ENCODE measurements at regions not wholly inside any gene's neighbourhood (a gene's known extent, or its start where the extent isn't known, plus 50 kb on each side); places are given as distances from the start of the nearest gene placed in this dataset.

- DNase-seq (ENCODE audit: low read depth, low spot score) = no peak
- H3K4me3 ChIP-seq (ENCODE audit: low read length) = no peak overlapping the region
These were observed 82.2 kb upstream of the BOC start for GRCh38 chr3:113129168-113129567.

DNA sequence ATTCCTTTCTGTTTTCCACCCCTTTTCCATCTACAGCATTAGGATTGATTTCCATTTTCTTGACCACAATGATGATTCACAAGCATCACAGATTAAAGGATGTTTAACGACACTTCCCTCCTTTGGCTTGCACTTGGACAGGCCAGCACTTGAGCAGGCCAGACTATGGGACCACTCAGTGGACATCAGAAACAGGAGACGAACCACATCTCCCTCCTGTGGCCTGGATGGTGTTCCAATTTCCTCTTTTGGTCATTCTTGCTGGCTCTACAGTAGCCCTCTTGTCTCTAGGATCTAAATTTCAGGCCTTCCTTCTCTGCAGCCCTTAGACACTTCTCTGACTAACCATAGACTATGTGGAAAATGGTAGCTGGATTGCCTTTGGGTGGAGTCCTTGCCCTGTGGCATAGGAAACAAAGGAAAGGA, 78.8 kb upstream of the BOC start:
- H3K4me3 ChIP-seq (ENCODE audit: low read length) = no peak overlapping the region
- no peak for DNase-seq (ENCODE audit: low read depth, low spot score)

- no peak overlapping the region for H3K4me3 ChIP-seq (ENCODE audit: low read length)
- DNase-seq (ENCODE audit: low read depth, low spot score) = no peak
These were observed 78.2 kb upstream of the BOC start for GRCh38 chr3:113133140-113133539.

DNA sequence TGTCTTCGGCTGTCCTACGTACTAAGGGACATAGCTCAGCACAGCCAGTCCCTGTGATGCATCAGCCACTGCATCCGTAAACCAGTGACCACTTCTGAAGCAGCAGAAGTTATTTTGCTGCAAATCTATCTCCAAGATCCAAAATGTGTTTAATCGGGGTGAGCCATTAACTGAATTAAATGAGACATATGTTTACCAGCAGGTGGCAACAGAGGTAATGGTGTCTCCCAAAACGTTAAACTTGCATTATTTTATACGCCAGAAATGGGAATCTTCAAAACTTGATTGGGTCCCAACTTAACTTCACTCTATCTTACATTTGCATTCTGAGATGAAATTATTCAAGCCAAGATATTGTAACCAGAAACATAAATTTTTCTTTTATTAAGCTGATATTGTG, 75.3 kb upstream of the BOC start:
- no peak overlapping the region for H3K4me3 ChIP-seq (ENCODE audit: low read length)
- DNase-seq (ENCODE audit: low read depth, low spot score) = peak; percentile 8

- no peak for DNase-seq (ENCODE audit: low read depth, low spot score)
These were observed 74.8 kb upstream of the BOC start for GRCh38 chr3:113136544-113136943.

GRCh38 chr3:113138839-113139743, 72.3 kb upstream of the BOC start:
- no peak for DNase-seq (ENCODE audit: low read depth, low spot score)
- H3K4me3 ChIP-seq (ENCODE audit: low read length) = no peak overlapping the region

More at GRCh38 chr3:113136544-113136943, 74.8 kb upstream of the BOC start:
- no peak overlapping the region for H3K4me3 ChIP-seq (ENCODE audit: low read length)

DNA sequence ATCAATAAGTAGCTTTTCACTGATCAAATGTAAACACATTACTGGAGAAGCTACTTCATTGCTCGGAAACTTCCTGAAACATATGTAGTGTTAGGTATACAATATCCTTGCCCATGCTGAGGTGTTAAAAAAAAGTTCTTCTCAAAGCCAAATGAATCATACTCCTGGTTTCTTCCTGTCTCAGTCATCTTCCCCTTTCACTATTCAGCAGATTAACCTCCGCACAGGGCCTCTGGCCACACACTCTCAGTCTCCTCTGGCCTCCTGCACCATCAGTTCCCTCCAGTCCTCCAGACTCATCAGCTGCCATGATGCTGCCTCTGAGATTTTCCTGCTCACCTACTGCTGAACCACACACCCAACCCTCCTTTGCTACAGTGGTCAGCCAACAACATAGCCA, 70.5 kb upstream of the BOC start:
- DNase-seq (ENCODE audit: low read depth, low spot score) = no peak

GRCh38 chr3:113141543-113141942, 69.8 kb upstream of the BOC start:
- H3K4me3 ChIP-seq (ENCODE audit: low read length) = no peak overlapping the region
- DNase-seq (ENCODE audit: low read depth, low spot score) = no peak

More for the DNA sequence above, 70.5 kb upstream of the BOC start:
- no peak overlapping the region for H3K4me3 ChIP-seq (ENCODE audit: low read length)

- no peak for DNase-seq (ENCODE audit: low read depth, low spot score)
- H3K4me3 ChIP-seq (ENCODE audit: low read length) = no peak overlapping the region
These were observed 68.9 kb upstream of the BOC start for GRCh38 chr3:113142476-113142875.

DNA sequence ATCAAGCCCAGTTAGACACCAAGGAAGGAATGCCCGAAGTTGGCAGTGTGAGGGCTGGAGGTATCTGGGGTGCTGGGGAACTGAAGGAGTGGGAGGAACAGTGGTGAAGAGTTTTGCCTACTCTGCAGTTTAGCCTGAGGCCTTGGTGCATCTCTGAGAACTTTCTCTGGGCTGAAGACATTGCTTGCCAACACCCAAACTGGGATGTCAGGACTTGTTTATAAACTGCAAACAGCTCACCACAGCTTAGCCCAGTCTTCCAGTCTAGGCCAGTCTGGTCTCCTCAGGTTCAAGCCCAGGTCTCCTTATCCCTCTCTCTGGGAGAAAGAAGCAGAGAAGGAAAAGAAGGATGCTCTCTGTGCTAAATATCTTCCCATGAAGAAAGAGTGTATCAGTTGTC, 68.0 kb upstream of the BOC start:
- no peak for DNase-seq (ENCODE audit: low read depth, low spot score)
- H3K4me3 ChIP-seq (ENCODE audit: low read length) = no peak overlapping the region

GRCh38 chr3:113147681-113148261, 63.6 kb upstream of the BOC start:
- no peak overlapping the region for H3K4me3 ChIP-seq (ENCODE audit: low read length)
- no peak for DNase-seq (ENCODE audit: low read depth, low spot score)

DNA sequence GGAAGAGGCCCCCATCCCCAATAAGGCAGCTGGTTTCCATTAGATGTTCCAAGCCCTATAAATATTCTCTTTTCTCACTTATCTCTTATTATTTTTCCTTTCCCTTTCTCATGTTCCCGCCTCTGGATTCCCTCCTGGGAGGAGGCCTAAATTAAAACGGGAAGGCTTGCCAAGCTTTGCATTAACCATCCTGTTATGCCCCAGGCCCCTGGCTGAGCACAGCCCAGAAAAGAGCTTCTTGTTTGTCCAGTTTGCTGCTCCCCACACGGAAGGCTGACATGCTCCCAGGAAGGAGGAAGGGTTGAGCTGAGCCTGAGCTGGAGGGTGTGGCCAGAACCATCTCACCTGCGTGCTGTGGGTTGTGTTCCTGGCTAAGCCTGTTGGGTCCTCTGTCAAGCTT, 63.1 kb upstream of the BOC start:
- DNase-seq (ENCODE audit: low read depth, low spot score) = no peak
- no peak overlapping the region for H3K4me3 ChIP-seq (ENCODE audit: low read length)

DNA sequence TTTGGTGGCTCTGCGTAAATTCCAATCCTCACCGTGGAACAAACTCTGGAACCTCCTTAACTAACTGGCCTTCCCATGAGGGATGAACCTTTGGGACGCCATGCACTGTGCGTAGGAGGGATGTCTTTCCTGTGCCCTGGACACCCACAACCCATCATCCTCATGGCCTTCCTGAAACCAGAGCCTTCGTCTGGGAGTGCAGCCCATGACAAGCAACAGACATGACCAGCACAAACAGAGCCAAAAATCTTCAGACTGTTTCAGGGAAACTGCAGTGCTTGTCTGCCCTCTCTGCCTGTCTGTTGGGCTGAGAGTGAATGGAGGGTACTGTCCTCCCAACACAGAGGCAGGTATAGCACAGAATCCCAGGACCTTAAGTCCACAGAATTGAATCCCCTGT, 61.1 kb upstream of the BOC start:
- H3K4me3 ChIP-seq (ENCODE audit: low read length) = no peak overlapping the region
- DNase-seq (ENCODE audit: low read depth, low spot score) = no peak

DNA sequence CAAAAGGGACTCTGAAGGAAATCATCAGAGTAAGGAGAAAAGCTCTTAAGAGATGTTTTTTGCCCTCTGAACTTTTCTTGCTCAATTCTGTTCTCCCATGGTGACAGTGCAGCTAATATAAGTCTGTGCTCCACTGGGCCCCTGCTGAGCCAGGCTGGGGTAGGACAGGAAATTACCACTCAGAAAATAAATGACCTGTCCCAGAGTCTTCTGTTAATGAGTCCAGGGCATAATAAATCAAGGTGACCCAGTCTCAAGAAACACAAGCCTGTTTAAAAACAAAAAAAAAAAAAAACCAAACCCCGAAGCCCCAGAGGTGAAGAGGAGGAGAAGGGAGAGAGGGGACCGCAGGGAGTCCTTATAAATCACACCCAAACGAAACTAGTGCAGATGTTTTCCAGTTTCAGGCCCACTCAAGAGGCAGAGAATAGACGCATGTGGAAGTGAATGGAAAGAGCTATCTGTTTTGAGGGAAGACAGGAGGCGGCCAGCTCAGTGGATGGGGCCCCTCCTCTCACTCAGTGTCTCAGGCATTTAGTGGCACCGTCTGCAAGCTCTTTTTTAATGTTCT, 59.8 kb upstream of the BOC start:
- no peak overlapping the region for H3K4me3 ChIP-seq (ENCODE audit: low read length)
- DNase-seq (ENCODE audit: low read depth, low spot score) = no peak

- H3K4me3 ChIP-seq (ENCODE audit: low read length) = no peak overlapping the region
- DNase-seq (ENCODE audit: low read depth, low spot score) = no peak
These were observed 58.5 kb upstream of the BOC start for GRCh38 chr3:113152849-113153248.

DNA sequence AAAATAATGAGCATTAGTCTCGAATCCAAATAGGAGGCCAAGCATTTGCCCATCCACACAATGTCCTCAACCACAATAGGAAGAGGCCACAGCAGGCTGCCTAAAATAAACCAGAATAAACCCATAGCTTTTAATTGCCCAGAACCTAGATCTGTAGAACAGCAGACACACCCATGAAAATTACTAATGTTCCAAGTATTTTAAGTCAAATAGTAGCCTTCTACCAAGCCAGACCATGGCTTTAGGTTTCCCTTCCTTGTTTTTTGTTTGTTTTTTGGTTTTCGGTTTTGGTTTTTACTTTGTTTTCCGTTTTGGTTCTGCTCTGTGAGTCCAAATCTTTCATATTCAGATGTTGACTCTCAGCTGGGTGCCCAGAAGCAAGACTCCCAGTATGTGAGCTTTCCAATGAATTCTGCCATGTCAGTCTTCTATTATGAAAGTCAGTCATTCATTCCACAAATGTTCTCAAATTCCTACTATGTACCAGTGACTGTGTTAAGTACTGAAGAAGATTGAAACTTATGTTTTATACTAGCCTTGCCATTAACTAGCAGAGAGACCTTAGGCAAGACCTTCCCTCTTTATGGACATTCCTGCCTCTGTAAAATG, 57.8 kb upstream of the BOC start:
- DNase-seq (ENCODE audit: low read depth, low spot score) = no peak
- H3K4me3 ChIP-seq (ENCODE audit: low read length) = no peak overlapping the region

DNA sequence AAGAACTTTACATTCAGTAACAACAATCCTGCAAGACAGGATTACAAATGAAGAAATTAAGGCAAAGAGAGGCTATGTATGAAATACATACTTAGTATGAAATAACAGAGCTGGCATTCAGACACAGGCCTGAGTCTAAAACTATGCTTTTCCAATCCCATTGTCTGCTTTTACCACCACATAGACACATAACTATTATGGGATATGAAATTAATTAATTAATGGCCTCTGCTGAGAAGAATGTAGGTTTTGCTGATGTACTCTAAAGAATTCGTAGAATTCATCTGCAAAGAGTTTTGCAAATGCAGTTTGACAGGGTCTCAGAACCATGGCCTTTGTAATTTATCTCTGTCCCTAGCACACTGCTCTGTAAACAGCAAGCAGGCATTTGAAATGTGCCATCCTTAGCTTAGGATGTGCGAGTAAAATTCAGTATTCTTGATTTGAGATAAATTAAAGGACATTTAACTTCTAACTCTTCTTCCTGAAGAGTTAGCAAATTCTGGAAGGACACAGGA, 54.5 kb upstream of the BOC start:
- DNase-seq (ENCODE audit: low read depth, low spot score) = no peak
- no peak overlapping the region for H3K4me3 ChIP-seq (ENCODE audit: low read length)

DNA sequence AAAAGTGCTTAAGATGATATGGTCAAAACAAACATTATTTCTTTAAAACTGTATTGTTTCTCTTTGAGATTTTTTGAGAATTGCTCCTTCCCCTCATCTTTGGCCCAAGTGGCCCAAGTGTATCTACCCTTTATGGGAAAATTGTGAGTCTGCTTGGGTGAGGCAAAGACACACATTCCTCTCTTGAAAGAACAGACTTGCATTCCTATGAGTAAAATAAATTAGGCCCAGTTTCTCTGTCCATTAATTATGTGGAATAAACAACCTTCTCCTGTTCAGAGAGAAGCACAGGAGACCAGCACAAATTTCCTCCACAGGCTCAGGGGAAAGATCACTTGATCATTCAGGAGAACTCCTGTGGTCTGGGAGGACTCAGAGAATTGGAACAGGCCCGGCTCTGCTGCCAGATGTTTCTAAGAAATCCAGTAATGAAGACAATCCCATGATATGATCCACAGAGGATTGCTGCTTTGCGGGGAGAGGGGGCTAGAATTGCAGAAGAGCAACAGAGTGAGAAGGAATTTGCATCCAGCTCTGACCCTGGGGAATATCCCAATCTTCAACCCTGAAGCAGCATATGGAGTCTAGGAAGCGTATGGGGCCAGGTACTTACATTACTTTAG, 53.8 kb upstream of the BOC start:
- no peak for DNase-seq (ENCODE audit: low read depth, low spot score)
- H3K4me3 ChIP-seq (ENCODE audit: low read length) = no peak overlapping the region

- no peak overlapping the region for H3K4me3 ChIP-seq (ENCODE audit: low read length)
- no peak for DNase-seq (ENCODE audit: low read depth, low spot score)
These were observed 53.2 kb upstream of the BOC start for GRCh38 chr3:113158171-113158570.
